Esophagus squamous epithelium (tissue), 5 donors: ENCODE measurements at regions not wholly inside any gene's neighbourhood (a gene's known extent, or its start where the extent isn't known, plus 50 kb on each side); places are given as distances from the start of the nearest gene placed in this dataset.
"Not testable (repeated sequence)": the region's sequence is repeated elsewhere in the genome, so short reads cannot be mapped to it uniquely, and the experiment has no call there.

Experiments
- DNase-seq: peaks from one replicate; lab custom pipeline; 2025; lab: John Stamatoyannopoulos, UW
- H3K27ac ChIP-seq, 4 donors: fragments of 200-600 bp; sonication (generic); one replicate each; pipeline ENCODE4 v1.5.1; 2016 to 2019; ENCODE audit warnings: mild to moderate bottlenecking in 1 of 4
- H3K27me3 ChIP-seq, 4 donors: fragments of 200-600 bp; sonication (generic); 1 replicate in 3 of 4; 2 replicates in 1 of 4; pipeline versions ENCODE4 v1.5.1 to v1.6.0; 2017 to 2021; ENCODE audit warnings: antibody characterized with exemption in 1 of 4
- H3K36me3 ChIP-seq, 3 donors: fragments of 200-600 bp; sonication (generic); one replicate each; pipeline ENCODE4 v1.5.1; 2016 to 2019
- H3K4me1 ChIP-seq, 3 donors: fragments of 200-600 bp; sonication (generic); one replicate each; pipeline ENCODE4 v1.5.1; 2017 to 2019
- H3K4me3 ChIP-seq, 4 donors: fragments of 200-600 bp; sonication (generic); 1 replicate in 3 of 4; 2 replicates in 1 of 4; pipeline ENCODE4 v1.5.1; 2016 to 2019; ENCODE audit warnings: mild to moderate bottlenecking in 2 of 4, moderate library complexity in 1 of 4
- H3K9me3 ChIP-seq, 3 donors: fragments of 200-600 bp; sonication (generic); one replicate each; pipeline ENCODE4 v1.5.1; 2016 to 2019
- POLR2A ChIP-seq, 4 donors: fragments of 450-650 bp; IDR thresholded peaks; one replicate each; pipeline ENCODE4 v1.6.1; 2017; ENCODE audit warnings: antibody characterized with exemption in 4 of 4, mild to moderate bottlenecking in 4 of 4, moderate library complexity in 3 of 4
- WGBS, 2 donors: methylation state at CpG; one replicate each; pipeline ENCODE4 v1.1.5; 2018; 5-methylcytosine and 5-hydroxymethylcytosine counted together
- intact Hi-C: fragments of 100-400 bp; cut with DNase I; formaldehyde crosslinking; loops from one replicate; pipeline ENCODE4 v1.15.0; 2022
- TF ChIP-seq, protein P1 (sequence below), 6 experiments: fragments of 450-650 bp in 4 of 6; fragments of 200-600 bp in 2 of 6; sonication (generic) in 2 of 6; IDR thresholded peaks; one replicate each; pipeline ENCODE4 v1.5.1; 2016 to 2019; ENCODE audit warnings: antibody characterized with exemption in 6 of 6, mild to moderate bottlenecking in 4 of 6, moderate library complexity in 4 of 6
- donor health status: DM: yes; HTN: yes; CAD: no.

DNA sequence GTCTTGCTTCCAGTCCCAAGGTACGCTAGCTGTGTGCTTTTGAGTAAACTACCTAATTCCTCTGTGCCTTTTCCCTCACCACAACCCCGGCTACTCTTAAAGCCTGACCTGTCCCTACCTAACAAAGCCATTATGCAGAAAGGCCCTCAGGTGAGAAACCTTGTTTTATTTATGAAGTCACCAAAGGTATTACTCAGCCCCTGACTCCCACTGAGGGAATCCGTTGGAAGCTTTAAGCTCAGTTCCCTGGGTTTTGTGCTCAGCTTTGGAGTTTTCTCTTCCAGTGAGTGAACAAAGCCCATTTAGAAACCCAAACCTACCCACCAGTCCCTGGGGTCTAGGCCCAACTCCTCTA lies 90.9 kb downstream of the APIP start:
- no peak for DNase-seq
- H3K27ac ChIP-seq = peak overlapping the region; percentile 31 to 79 (median 69)
- TF ChIP-seq, protein P1, sequence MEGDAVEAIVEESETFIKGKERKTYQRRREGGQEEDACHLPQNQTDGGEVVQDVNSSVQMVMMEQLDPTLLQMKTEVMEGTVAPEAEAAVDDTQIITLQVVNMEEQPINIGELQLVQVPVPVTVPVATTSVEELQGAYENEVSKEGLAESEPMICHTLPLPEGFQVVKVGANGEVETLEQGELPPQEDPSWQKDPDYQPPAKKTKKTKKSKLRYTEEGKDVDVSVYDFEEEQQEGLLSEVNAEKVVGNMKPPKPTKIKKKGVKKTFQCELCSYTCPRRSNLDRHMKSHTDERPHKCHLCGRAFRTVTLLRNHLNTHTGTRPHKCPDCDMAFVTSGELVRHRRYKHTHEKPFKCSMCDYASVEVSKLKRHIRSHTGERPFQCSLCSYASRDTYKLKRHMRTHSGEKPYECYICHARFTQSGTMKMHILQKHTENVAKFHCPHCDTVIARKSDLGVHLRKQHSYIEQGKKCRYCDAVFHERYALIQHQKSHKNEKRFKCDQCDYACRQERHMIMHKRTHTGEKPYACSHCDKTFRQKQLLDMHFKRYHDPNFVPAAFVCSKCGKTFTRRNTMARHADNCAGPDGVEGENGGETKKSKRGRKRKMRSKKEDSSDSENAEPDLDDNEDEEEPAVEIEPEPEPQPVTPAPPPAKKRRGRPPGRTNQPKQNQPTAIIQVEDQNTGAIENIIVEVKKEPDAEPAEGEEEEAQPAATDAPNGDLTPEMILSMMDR (IDR thresholded peaks at IDR 0.05) = no peak
- no peak for TF ChIP-seq POLR2A (IDR thresholded peaks at IDR 0.05)
- 36 to 55% methylated on average over 3 of the region's 3 CpGs for WGBS, 2 donors
- H3K36me3 ChIP-seq = no peaks in the 10 kb centered on the region
- intact Hi-C loops = no loop called here
- H3K4me3 ChIP-seq = no peak overlapping the region
- no peaks in the 10 kb centered on the region for H3K27me3 ChIP-seq
- H3K9me3 ChIP-seq = no peaks in the 10 kb centered on the region
- H3K4me1 ChIP-seq = peaks cover 13 to 46% (median 16%) of the 10 kb centered on the region in 3 donors

DNA sequence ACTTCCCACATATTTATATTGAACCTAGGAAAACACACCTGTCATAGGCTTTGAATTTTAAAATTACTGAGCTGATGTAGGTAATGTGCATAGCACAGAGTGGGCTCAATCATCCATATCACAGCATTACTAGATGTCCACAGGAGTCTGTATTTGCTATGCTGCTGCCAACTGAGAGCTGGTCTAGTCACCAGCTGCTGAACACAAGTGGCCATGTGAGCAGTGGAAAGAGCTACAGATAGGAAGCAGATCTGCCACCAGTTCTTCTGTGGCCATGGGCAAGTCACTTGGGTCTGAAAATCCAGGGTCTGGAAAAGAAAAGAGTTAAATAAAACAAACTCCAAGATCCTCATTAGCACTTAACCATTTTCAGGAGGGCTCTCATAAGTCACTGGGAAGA lies 91.8 kb downstream of the APIP start:
- H3K27ac ChIP-seq = peak overlapping the region in 3 of 4 donors; percentile 60 to 79 (median 78)
- no peak for DNase-seq
- intact Hi-C loops = no loop called here

DNA sequence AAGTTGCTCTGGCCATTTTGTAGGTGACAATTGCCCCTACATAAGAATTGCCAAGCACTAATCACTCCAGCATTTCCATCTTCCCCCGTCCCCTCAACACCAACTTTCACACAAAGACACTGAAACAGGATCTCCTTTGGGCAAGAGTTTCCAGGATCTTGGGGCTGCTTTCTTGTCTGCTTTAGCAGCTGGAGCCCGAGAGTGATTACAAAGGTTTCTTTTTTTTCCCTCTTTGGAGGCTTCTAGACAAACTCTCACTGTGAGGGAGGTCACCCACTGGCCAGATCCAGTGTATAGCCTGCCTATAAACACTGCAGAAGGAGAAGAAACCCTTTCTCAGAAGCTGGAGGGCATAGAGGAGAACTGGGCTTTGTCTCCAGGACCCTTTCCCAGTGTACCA lies 92.5 kb downstream of the APIP start:
- H3K36me3 ChIP-seq = no peaks in the 10 kb centered on the region
- no peaks in the 10 kb centered on the region for H3K9me3 ChIP-seq
- peak overlapping the region in 2 of 4 donors; percentile 9 to 21 for H3K27ac ChIP-seq
- intact Hi-C loops = no loop called here
- H3K27me3 ChIP-seq = no peaks in the 10 kb centered on the region
- 57 to 58% methylated on average over 1 to 2 of the region's 2 CpGs for WGBS, 2 donors
- DNase-seq = no peak
- no peak for TF ChIP-seq POLR2A (IDR thresholded peaks at IDR 0.05)
- TF ChIP-seq, protein P1 (IDR thresholded peaks at IDR 0.05) = no peak
- H3K4me3 ChIP-seq = no peak overlapping the region
- peaks cover 13 to 46% (median 16%) of the 10 kb centered on the region in 3 donors for H3K4me1 ChIP-seq

More for the DNA sequence above, 91.8 kb downstream of the APIP start:
- TF ChIP-seq, protein P1 (IDR thresholded peaks at IDR 0.05) = no peak
- TF ChIP-seq POLR2A (IDR thresholded peaks at IDR 0.05) = no peak
- Histone ChIP-seq H3K9me3 (no peaks in the 10 kb centered on the region), H3K36me3 (no peaks in the 10 kb centered on the region), H3K4me3 (no peak overlapping the region), H3K27me3 (no peaks in the 10 kb centered on the region), H3K4me1 (peaks cover 13 to 46% (median 16%) of the 10 kb centered on the region in 3 donors)

DNA sequence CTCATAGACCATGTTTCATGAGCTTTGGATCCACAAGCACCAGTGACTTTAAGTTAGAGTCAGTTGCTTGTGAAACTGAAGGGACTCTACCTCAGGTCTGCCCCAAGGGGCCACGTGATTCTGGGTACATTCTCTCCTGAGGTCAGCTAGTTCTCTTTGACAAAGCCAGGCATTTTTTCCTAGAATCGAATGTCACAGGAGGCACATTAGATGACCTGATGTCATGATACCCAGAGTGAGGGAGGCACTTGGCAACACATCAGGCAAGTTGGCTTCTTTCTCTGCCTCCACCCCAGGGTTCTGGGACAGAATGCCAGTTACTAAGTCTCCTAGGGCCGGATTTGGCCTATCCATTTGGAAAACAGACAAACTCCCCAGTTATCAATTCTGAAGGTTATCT lies 93.0 kb downstream of the APIP start:
- WGBS, 2 donors = 40 to 70% methylated on average over 3 of the region's 3 CpGs
- H3K27ac ChIP-seq = peak overlapping the region in 1 of 4 donors; percentile 21
- peaks cover 13 to 46% (median 16%) of the 10 kb centered on the region in 3 donors for H3K4me1 ChIP-seq
- H3K4me3 ChIP-seq = no peak overlapping the region
- intact Hi-C loops = no loop called here
- no peaks in the 10 kb centered on the region for H3K9me3 ChIP-seq
- H3K36me3 ChIP-seq = no peaks in the 10 kb centered on the region
- no peak for DNase-seq
- no peaks in the 10 kb centered on the region for H3K27me3 ChIP-seq
- TF ChIP-seq, protein P1 (IDR thresholded peaks at IDR 0.05) = no peak
- no peak for TF ChIP-seq POLR2A (IDR thresholded peaks at IDR 0.05)

DNA sequence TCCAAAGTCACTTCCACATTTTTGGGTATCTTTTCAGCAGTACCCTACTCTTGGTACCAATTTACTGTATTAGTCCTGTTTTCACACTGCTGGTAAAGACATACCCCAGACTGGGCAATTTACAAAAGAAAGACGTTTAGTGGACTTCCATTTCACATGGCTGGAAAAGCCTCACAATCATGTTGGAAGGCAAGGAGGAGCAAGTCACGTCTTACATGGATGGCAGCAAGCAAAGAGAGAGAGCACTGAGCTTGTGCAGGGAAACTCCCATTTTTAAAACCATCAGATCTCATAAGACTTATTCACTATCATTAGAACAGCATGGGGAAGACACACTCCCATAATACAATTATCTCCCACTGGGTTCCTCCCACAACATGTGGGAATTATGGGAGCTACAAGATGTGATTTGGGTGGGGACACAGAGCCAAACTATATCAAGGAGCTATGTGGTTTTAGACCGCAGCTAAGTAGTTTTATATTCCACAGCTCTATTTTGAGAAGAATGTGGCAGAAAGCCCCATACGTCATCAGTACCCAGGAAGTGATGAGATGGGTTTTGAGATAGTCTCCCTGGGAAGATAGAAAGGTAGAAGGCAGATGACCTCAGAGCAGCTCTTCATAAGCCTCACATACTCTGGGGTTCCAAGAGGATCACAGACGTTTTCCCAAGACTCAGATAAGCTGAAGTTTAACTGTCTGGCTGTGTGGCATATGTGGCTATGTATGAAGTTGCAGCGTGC lies 96.3 kb downstream of the APIP start:
- no peak for TF ChIP-seq POLR2A (IDR thresholded peaks at IDR 0.05)
- TF ChIP-seq, protein P1 (IDR thresholded peaks at IDR 0.05) = no peak
- no peak for DNase-seq
- intact Hi-C loops = no loop called here
- no peak overlapping the region for H3K27ac ChIP-seq
- no peaks in the 10 kb centered on the region for H3K9me3 ChIP-seq
- H3K27me3 ChIP-seq = no peaks in the 10 kb centered on the region
- H3K36me3 ChIP-seq = no peaks in the 10 kb centered on the region
- 78 to 80% methylated on average over 6 of the region's 6 CpGs for WGBS, 2 donors
- no peak overlapping the region for H3K4me3 ChIP-seq
- peaks cover 2 to 29% (median 7%) of the 10 kb centered on the region in 3 donors for H3K4me1 ChIP-seq

DNA sequence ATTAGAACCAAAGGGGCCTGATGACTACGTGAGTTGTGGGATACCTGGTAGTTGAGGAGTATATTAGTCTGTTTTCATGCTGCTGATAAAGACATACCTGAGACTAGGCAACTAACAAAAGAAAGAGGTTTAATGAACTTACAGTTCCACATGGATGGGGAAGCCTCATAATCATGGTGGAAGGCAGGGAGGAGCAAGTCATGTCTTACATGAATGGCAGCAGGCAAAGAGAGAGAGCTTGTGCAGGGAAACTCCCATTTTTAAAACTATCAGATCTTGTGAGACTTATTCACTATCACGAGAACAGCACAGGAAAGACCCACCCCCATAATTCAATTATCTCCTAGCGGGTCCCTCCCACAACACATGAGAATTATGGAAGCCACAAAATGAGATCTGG lies 98.4 kb downstream of the APIP start:
- H3K27ac ChIP-seq, H3K36me3 ChIP-seq, DNase-seq, H3K27me3 ChIP-seq, H3K4me3 ChIP-seq, intact Hi-C loops, H3K4me1 ChIP-seq, H3K9me3 ChIP-seq: not testable (repeated sequence)
- WGBS, 2 donors = 64 to 85% methylated on average over 3 of the region's 3 CpGs
